ENCODE measurements at regions not wholly inside any gene's neighbourhood (a gene's known extent, or its start where the extent isn't known, plus 50 kb on each side); places are given as distances from the start of the nearest gene placed in this dataset.

GRCh38 chr16:87115646-87116045, 201.5 kb downstream of the C16orf95 start:
- TF ChIP-seq NBN (IDR thresholded peaks at IDR 0.05) (no peak), MYC (IDR thresholded peaks at IDR 0.05; ENCODE audit: insufficient read depth, insufficient read length, insufficient replicate concordance, low read length, severe bottlenecking) (no peak), EP300 (IDR thresholded peaks at IDR 0.05; ENCODE audit: borderline replicate concordance in 1 of 2, control insufficient read depth in 1 of 2, low read depth in 2 of 2, low read length in 2 of 2) (no peak), SMAD1 (IDR thresholded peaks at IDR 0.05; ENCODE audit: low read depth, partially characterized antibody) (no peak), CTCF (IDR thresholded peaks at IDR 0.05 in 2 of 3, conservative IDR thresholded peaks at IDR 0.05 in 1 of 3; ENCODE audit: control insufficient read depth in 2 of 3, extremely low read depth in 1 of 3, insufficient read depth in 1 of 3, low read depth in 3 of 3, low read length in 3 of 3) (no peak), POLR2AphosphoS5 (IDR thresholded peaks at IDR 0.05; ENCODE audit: low read length) (no peak), JUNB (IDR thresholded peaks at IDR 0.05) (no peak), FOXM1 (IDR thresholded peaks at IDR 0.05; ENCODE audit: low read depth, low read length) (no peak), USF1 (IDR thresholded peaks at IDR 0.05; ENCODE audit: borderline replicate concordance, extremely low read length, insufficient read depth, low read depth, low read length) (no peak), CBFB (IDR thresholded peaks at IDR 0.05; ENCODE audit: low read depth) (no peak), CEBPB (IDR thresholded peaks at IDR 0.05; ENCODE audit: borderline replicate concordance in 1 of 2, low read depth in 2 of 2, low read length in 2 of 2) (no peak)
